Astrocyte (in vitro differentiated cells and primary cell): ENCODE measurements at regions not wholly inside any gene's neighbourhood (a gene's known extent, or its start where the extent isn't known, plus 50 kb on each side); places are given as distances from the start of the nearest gene placed in this dataset.

Source experiments
- DNase-seq: peaks from one replicate; pipeline ENCODE4 v3.0.0-alpha.2; 2010; ENCODE audit warnings: low read depth
- FAIRE-seq: peaks from 2 replicates; lab custom pipeline; 2011; peaks lifted over from hg19 to GRCh38; lab: Jason Lieb, UNC
- H2AFZ ChIP-seq: 2 replicates; pipeline ENCODE4 v1.6.0; 2012; ENCODE audit warnings: low read depth, low read length, inconsistent platforms
- H3K27ac ChIP-seq: 2 replicates; pipeline ENCODE4 v1.5.1; 2011; ENCODE audit warnings: low read depth, low read length, inconsistent platforms
- H3K27me3 ChIP-seq: 2 replicates; pipeline ENCODE4 v1.6.0; 2011; ENCODE audit warnings: low read length, inconsistent platforms; ENCODE audit not compliant: insufficient read depth
- H3K36me3 ChIP-seq: 2 replicates; pipeline ENCODE4 v1.5.1; 2011; ENCODE audit warnings: low read length, inconsistent platforms; ENCODE audit not compliant: insufficient read depth
- H3K4me1 ChIP-seq: 2 replicates; pipeline ENCODE4 v1.5.1; 2011; ENCODE audit warnings: low read length, inconsistent platforms; ENCODE audit not compliant: insufficient read depth
- H3K4me2 ChIP-seq: 2 replicates; pipeline ENCODE4 v1.6.0; 2012; ENCODE audit warnings: low read length, inconsistent platforms
- H3K4me3 ChIP-seq: 2 replicates; pipeline ENCODE4 v1.5.1; 2011; ENCODE audit warnings: low read depth, mild to moderate bottlenecking, low read length, inconsistent platforms; ENCODE audit not compliant: insufficient read depth
- H3K79me2 ChIP-seq: 2 replicates; pipeline ENCODE4 v1.6.0; 2012; ENCODE audit warnings: mild to moderate bottlenecking, low read length, inconsistent platforms; ENCODE audit not compliant: insufficient read depth
- H3K9ac ChIP-seq: 2 replicates; pipeline ENCODE4 v1.6.0; 2012; ENCODE audit warnings: mild to moderate bottlenecking, low read length, inconsistent platforms
- H3K9me3 ChIP-seq: 2 replicates; pipeline ENCODE4 v1.5.1; 2012; ENCODE audit warnings: low read depth, mild to moderate bottlenecking, low read length, inconsistent platforms; ENCODE audit not compliant: insufficient read depth
- H4K20me1 ChIP-seq: 2 replicates; pipeline ENCODE4 v1.6.0; 2012; ENCODE audit warnings: low read length, inconsistent platforms; ENCODE audit not compliant: insufficient read depth
- H3K27ac Mint-ChIP-seq: one replicate; pipeline ENCODE4 v1.8.0; 2021; ENCODE audit warnings: mild to moderate bottlenecking, mixed read lengths; ENCODE audit not compliant: unreplicated experiment
- H3K27me3 Mint-ChIP-seq: one replicate; pipeline ENCODE4 v1.8.0; 2021; ENCODE audit warnings: low read depth, mixed read lengths; ENCODE audit not compliant: unreplicated experiment
- H3K36me3 Mint-ChIP-seq: one replicate; pipeline ENCODE4 v1.8.0; 2021; ENCODE audit warnings: low read depth, mixed read lengths; ENCODE audit not compliant: unreplicated experiment
- H3K4me1 Mint-ChIP-seq: one replicate; pipeline ENCODE4 v1.8.0; 2021; ENCODE audit warnings: low read depth, mixed read lengths; ENCODE audit not compliant: unreplicated experiment
- H3K4me3 Mint-ChIP-seq: one replicate; pipeline ENCODE4 v1.8.0; 2021; ENCODE audit warnings: mild to moderate bottlenecking, moderate library complexity, mixed read lengths; ENCODE audit not compliant: unreplicated experiment
- H3K9me3 Mint-ChIP-seq: one replicate; pipeline ENCODE4 v1.8.0; 2021; ENCODE audit warnings: mild to moderate bottlenecking, mixed read lengths; ENCODE audit not compliant: unreplicated experiment
- CTCF ChIP-seq: IDR thresholded peaks from 2 replicates; pipeline ENCODE4 v1.5.1; 2011; ENCODE audit warnings: low read depth, mild to moderate bottlenecking, inconsistent platforms, low read length, moderate library complexity; ENCODE audit not compliant: insufficient read depth
- EZH2 ChIP-seq: IDR thresholded peaks from 2 replicates; pipeline ENCODE4 v1.6.1; 2012; ENCODE audit warnings: mild to moderate bottlenecking, low read length, inconsistent platforms; ENCODE audit not compliant: insufficient read depth

GRCh38 chr4:62896721-62897120 is 1512.5 kb downstream of the TECRL start:
- Histone ChIP-seq H4K20me1 (no peaks in the 10 kb centered on the region), H2AFZ (no peak overlapping the region), H3K79me2 (no peaks in the 10 kb centered on the region), H3K27ac (no peak overlapping the region), H3K9me3 (peaks cover 9% of the 10 kb centered on the region), H3K4me1 (no peaks in the 10 kb centered on the region), H3K9ac (no peak overlapping the region), H3K4me2 (no peak overlapping the region), H3K27me3 (no peaks in the 10 kb centered on the region), H3K4me3 (no peak overlapping the region), H3K36me3 (no peaks in the 10 kb centered on the region)
- no peaks in the 10 kb centered on the region for H3K27me3 Mint-ChIP-seq
- no peak overlapping the region for H3K4me3 Mint-ChIP-seq
- FAIRE-seq: no peak
- H3K27ac Mint-ChIP-seq: no peak overlapping the region
- H3K36me3 Mint-ChIP-seq: no peaks in the 10 kb centered on the region
- no peak for TF ChIP-seq CTCF
- no peak for TF ChIP-seq EZH2
- peaks cover 8% of the 10 kb centered on the region for H3K4me1 Mint-ChIP-seq
- no peak for DNase-seq
- peaks cover 3% of the 10 kb centered on the region for H3K9me3 Mint-ChIP-seq

GRCh38 chr4:62881901-62882300 is 1527.3 kb downstream of the TECRL start:
- peaks cover 9% of the 10 kb centered on the region for H3K4me1 Mint-ChIP-seq
- Histone ChIP-seq H3K4me3 (no peak overlapping the region), H3K4me1 (no peaks in the 10 kb centered on the region), H2AFZ (no peak overlapping the region), H3K79me2 (no peaks in the 10 kb centered on the region), H3K4me2 (no peak overlapping the region), H3K9ac (no peak overlapping the region), H3K9me3 (no peaks in the 10 kb centered on the region), H3K27me3 (no peaks in the 10 kb centered on the region), H4K20me1 (no peaks in the 10 kb centered on the region), H3K27ac (peak overlapping the region; percentile 28), H3K36me3 (no peaks in the 10 kb centered on the region)
- peaks cover 3% of the 10 kb centered on the region for H3K9me3 Mint-ChIP-seq
- no peaks in the 10 kb centered on the region for H3K36me3 Mint-ChIP-seq
- DNase-seq (peak; percentile 54), FAIRE-seq (no peak)
- no peak overlapping the region for H3K4me3 Mint-ChIP-seq
- no peak overlapping the region for H3K27ac Mint-ChIP-seq
- TF ChIP-seq EZH2: no peak
- no peak for TF ChIP-seq CTCF
- no peaks in the 10 kb centered on the region for H3K27me3 Mint-ChIP-seq

- FAIRE-seq (no peak), DNase-seq (peak; percentile 14)
- Histone ChIP-seq H3K4me3 (no peak overlapping the region), H3K4me1 (no peaks in the 10 kb centered on the region), H3K9ac (no peak overlapping the region), H3K9me3 (peaks cover 4% of the 10 kb centered on the region), H3K27ac (no peak overlapping the region), H4K20me1 (no peaks in the 10 kb centered on the region), H3K36me3 (no peaks in the 10 kb centered on the region), H3K4me2 (no peak overlapping the region), H2AFZ (no peak overlapping the region), H3K27me3 (no peaks in the 10 kb centered on the region), H3K79me2 (no peaks in the 10 kb centered on the region)
- TF ChIP-seq EZH2 (no peak), CTCF (no peak)
- Mint-ChIP-seq H3K9me3 (peaks cover 4% of the 10 kb centered on the region), H3K4me1 (peaks cover 9% of the 10 kb centered on the region), H3K27me3 (no peaks in the 10 kb centered on the region), H3K4me3 (no peak overlapping the region), H3K27ac (no peak overlapping the region), H3K36me3 (no peaks in the 10 kb centered on the region)
Measured at GRCh38 chr4:62881210-62881609, 1528.0 kb downstream of the TECRL start.
